ENCODE measurements at regions not wholly inside any gene's neighbourhood (a gene's known extent, or its start where the extent isn't known, plus 50 kb on each side); places are given as distances from the start of the nearest gene placed in this dataset.

GRCh38 chr1:14511796-14512585 is 86.5 kb upstream of the KAZN start:
- no peak for DNase-seq (ENCODE audit: low spot score in 2 of 2)
- WGBS = 80% methylated on average over 14 of the region's 14 CpGs
- TF ChIP-seq POLR2AphosphoS5 (IDR thresholded peaks at IDR 0.05) = no peak
- no peak for TF ChIP-seq EP300 (IDR thresholded peaks at IDR 0.05)
- no peak for TF ChIP-seq CTCF (IDR thresholded peaks at IDR 0.05)

GRCh38 chr1:14513111-14513510 is 85.4 kb upstream of the KAZN start:
- Histone ChIP-seq H3K9me3 (no peaks in the 10 kb centered on the region), H3K4me3 (no peak overlapping the region), H3K27me3 (no peaks in the 10 kb centered on the region), H3K36me3 (no peaks in the 10 kb centered on the region), H3K4me1 (peaks cover 4% of the 10 kb centered on the region), H3K27ac (no peak overlapping the region)
- TF ChIP-seq POLR2AphosphoS5 (IDR thresholded peaks at IDR 0.05) = no peak
- TF ChIP-seq CTCF (IDR thresholded peaks at IDR 0.05) = no peak
- no peak for TF ChIP-seq EP300 (IDR thresholded peaks at IDR 0.05)
- no peak for TF ChIP-seq POLR2A (IDR thresholded peaks at IDR 0.05)
- 54% methylated on average over 7 of the region's 7 CpGs for WGBS
- DNase-seq (ENCODE audit: low spot score in 2 of 2) = no peak

More at GRCh38 chr1:14511796-14512585, 86.5 kb upstream of the KAZN start:
- Histone ChIP-seq H3K4me3 (no peak overlapping the region), H3K27me3 (no peaks in the 10 kb centered on the region), H3K4me1 (peaks cover 1% of the 10 kb centered on the region), H3K36me3 (no peaks in the 10 kb centered on the region), H3K9me3 (no peaks in the 10 kb centered on the region), H3K27ac (no peak overlapping the region)

GRCh38 chr1:14514739-14515138 is 83.7 kb upstream of the KAZN start:
- Histone ChIP-seq H3K4me3 (no peak overlapping the region), H3K9me3 (no peaks in the 10 kb centered on the region), H3K36me3 (no peaks in the 10 kb centered on the region), H3K27ac (no peak overlapping the region), H3K27me3 (no peaks in the 10 kb centered on the region), H3K4me1 (peaks cover 13% of the 10 kb centered on the region)
- DNase-seq (ENCODE audit: low spot score in 2 of 2) = no peak
- WGBS = 79% methylated on average over 2 of the region's 2 CpGs
- TF ChIP-seq POLR2AphosphoS5 (IDR thresholded peaks at IDR 0.05) (no peak), POLR2A (IDR thresholded peaks at IDR 0.05) (no peak), EP300 (IDR thresholded peaks at IDR 0.05) (no peak), CTCF (IDR thresholded peaks at IDR 0.05) (no peak)

GRCh38 chr1:14516974-14517840 is 81.3 kb upstream of the KAZN start:
- H3K4me1 ChIP-seq = peaks cover 37% of the 10 kb centered on the region
- no peaks in the 10 kb centered on the region for H3K36me3 ChIP-seq
- H3K4me3 ChIP-seq = no peak overlapping the region
- 37% methylated on average over 6 of the region's 6 CpGs for WGBS
- H3K9me3 ChIP-seq = no peaks in the 10 kb centered on the region
- H3K27me3 ChIP-seq = no peaks in the 10 kb centered on the region
- no peak for DNase-seq (ENCODE audit: low spot score in 2 of 2)
- no peak for TF ChIP-seq EP300 (IDR thresholded peaks at IDR 0.05)
- no peak for TF ChIP-seq CTCF (IDR thresholded peaks at IDR 0.05)
- TF ChIP-seq POLR2AphosphoS5 (IDR thresholded peaks at IDR 0.05) = no peak
- TF ChIP-seq POLR2A (IDR thresholded peaks at IDR 0.05) = no peak
- H3K27ac ChIP-seq = peak overlapping the region; percentile 17

- no peak overlapping the region for H3K27ac ChIP-seq
- no peaks in the 10 kb centered on the region for H3K36me3 ChIP-seq
- 88% methylated on average over 1 of the region's 1 CpG for WGBS
- no peaks in the 10 kb centered on the region for H3K9me3 ChIP-seq
- no peak for DNase-seq (ENCODE audit: low spot score in 2 of 2)
- TF ChIP-seq EP300 (IDR thresholded peaks at IDR 0.05) (no peak), CTCF (IDR thresholded peaks at IDR 0.05) (no peak), POLR2AphosphoS5 (IDR thresholded peaks at IDR 0.05) (no peak), POLR2A (IDR thresholded peaks at IDR 0.05) (no peak)
- H3K27me3 ChIP-seq = no peaks in the 10 kb centered on the region
- H3K4me1 ChIP-seq = peaks cover 41% of the 10 kb centered on the region
- H3K4me3 ChIP-seq = no peak overlapping the region
Measured at GRCh38 chr1:14517841-14518180, 80.7 kb upstream of the KAZN start.
